ENCODE measurements at regions not wholly inside any gene's neighbourhood (a gene's known extent, or its start where the extent isn't known, plus 50 kb on each side); places are given as distances from the start of the nearest gene placed in this dataset.

DNA sequence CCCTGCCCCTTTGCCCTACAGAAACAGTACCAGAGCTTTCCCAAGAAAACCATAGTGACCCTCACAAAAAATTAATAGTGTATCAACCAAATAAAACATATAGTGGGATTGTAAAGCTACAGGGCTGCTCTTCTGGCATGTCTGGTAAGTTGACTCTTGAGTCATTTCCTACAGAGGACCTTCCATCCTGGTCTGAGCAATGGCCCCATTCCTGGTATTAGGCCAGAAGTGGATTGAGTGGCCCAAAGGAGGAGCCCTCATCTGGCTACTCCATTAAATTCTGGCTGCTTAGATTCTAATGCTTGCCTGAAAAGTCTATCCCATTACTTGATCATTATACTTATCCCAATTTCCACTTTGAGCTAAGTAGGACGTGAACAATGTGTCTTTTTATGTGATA, 150.9 kb upstream of the HMGN3 start:
- DNase-seq (ENCODE audit: low spot score), result no peak
- TF ChIP-seq CTCF (IDR thresholded peaks at IDR 0.05; ENCODE audit: borderline replicate concordance, control extremely low read depth, extremely low read depth, insufficient read depth, missing control alignments), result no peak
- in situ Hi-C loops (cut with MboI; ENCODE audit: low sequenced_read_pairs, unreplicated experiment), result no loop called here

GRCh38 chr6:79384845-79385244, 150.4 kb upstream of the HMGN3 start:
- no peak for DNase-seq (ENCODE audit: low spot score)
- in situ Hi-C loops (cut with MboI; ENCODE audit: low sequenced_read_pairs, unreplicated experiment), result no loop called here
- TF ChIP-seq CTCF (IDR thresholded peaks at IDR 0.05; ENCODE audit: borderline replicate concordance, control extremely low read depth, extremely low read depth, insufficient read depth, missing control alignments), result no peak

DNA sequence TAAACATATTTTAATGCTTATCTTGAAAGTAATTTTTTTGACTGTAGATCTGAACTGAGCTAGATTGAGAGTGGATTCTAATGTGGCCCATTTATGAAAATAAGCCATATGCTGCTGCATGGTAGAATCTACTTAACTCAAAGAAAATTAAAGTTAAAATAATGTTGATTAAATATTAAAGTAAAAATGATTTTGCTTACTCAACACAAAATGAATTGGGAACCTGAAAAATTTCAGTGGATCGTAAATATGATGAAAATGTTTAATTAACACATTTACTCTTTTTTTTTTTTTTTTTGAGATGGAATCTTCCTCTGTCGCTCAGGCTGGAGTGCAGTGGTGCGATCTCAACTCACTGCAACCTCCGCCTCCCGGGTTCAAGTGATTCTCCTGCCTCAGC, 144.5 kb upstream of the HMGN3 start:
- in situ Hi-C loops (cut with MboI; ENCODE audit: low sequenced_read_pairs, unreplicated experiment), result no loop called here
- DNase-seq (ENCODE audit: low spot score), result no peak
- TF ChIP-seq CTCF (IDR thresholded peaks at IDR 0.05; ENCODE audit: borderline replicate concordance, control extremely low read depth, extremely low read depth, insufficient read depth, missing control alignments), result no peak

- DNase-seq (ENCODE audit: low spot score), result peak; percentile 16
- in situ Hi-C loops (cut with MboI; ENCODE audit: low sequenced_read_pairs, unreplicated experiment), result no loop called here
- TF ChIP-seq CTCF (IDR thresholded peaks at IDR 0.05; ENCODE audit: borderline replicate concordance, control extremely low read depth, extremely low read depth, insufficient read depth, missing control alignments), result no peak
Observed at GRCh38 chr6:79377888-79378348, 143.4 kb upstream of the HMGN3 start.

GRCh38 chr6:79377047-79377446, 142.6 kb upstream of the HMGN3 start:
- TF ChIP-seq CTCF (IDR thresholded peaks at IDR 0.05; ENCODE audit: borderline replicate concordance, control extremely low read depth, extremely low read depth, insufficient read depth, missing control alignments), result no peak
- no peak for DNase-seq (ENCODE audit: low spot score)
- in situ Hi-C loops (cut with MboI; ENCODE audit: low sequenced_read_pairs, unreplicated experiment), result no loop called here

DNA sequence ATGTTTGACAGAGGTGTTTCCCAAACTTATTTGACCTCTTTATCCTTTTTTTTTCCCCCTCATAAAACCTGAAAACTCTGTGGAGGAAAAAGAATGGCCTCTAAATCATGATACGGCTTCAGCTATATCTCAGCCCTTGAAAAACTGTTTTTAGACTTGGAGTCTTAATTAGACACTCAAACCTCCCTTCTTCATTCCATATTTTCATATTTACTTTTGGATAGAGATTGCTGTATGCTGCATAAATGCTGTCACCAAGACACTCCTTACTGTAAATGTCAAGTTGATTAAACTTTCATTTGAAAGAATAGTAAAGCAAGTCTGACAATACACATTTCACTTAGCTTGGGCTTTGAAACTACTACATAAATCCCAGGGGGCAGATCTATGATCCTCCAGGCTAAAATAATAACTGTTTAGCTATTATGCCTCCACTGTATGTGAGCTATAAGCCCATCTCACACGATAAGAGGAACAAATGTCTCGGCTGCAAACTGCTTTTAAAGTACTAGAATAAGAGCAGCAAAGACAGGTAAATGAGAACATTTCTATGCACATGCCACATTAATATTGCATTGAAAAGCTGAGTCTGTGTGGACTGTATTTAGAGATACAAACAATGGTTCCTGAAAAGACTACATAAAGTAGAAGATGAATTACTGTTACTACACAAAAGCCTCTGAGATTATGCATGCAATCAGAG, 141.3 kb upstream of the HMGN3 start:
- DNase-seq (ENCODE audit: low spot score), result no peak
- no peak for TF ChIP-seq CTCF (IDR thresholded peaks at IDR 0.05; ENCODE audit: borderline replicate concordance, control extremely low read depth, extremely low read depth, insufficient read depth, missing control alignments)
- in situ Hi-C loops (cut with MboI; ENCODE audit: low sequenced_read_pairs, unreplicated experiment), result no loop called here

Measured in GM13976 (cell line).